ENCODE measurements at regions not wholly inside any gene's neighbourhood (a gene's known extent, or its start where the extent isn't known, plus 50 kb on each side); places are given as distances from the start of the nearest gene placed in this dataset.

GRCh38 chr9:104448036-104448435, 56.0 kb upstream of the OR13F1 start:
- no peak for DNase-seq (ENCODE audit: low read depth)
